ENCODE measurements at regions not wholly inside any gene's neighbourhood (a gene's known extent, or its start where the extent isn't known, plus 50 kb on each side); places are given as distances from the start of the nearest gene placed in this dataset.
"Not testable (repeated sequence)": the region's sequence is repeated elsewhere in the genome, so short reads cannot be mapped to it uniquely, and the experiment has no call there.

DNA sequence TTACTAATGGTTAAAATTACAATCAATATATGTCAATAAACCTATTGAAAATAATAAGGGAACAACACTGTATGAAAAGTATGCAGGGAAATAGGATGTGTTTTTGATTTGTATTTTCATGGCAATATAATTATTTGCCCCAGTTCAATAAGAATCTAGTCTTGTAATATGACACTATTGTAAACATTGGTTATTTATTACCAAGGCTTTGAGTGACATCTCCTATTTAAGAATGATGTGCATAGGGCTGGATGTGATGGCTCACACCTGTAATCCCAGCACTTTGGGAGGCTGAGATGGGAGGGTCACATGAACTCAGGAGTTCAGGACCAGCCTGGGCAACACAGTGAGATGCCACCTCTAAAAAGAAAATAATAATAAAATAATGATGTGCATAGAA lies 78.6 kb upstream of the DTNBP1 start:
- H3K4me3 ChIP-seq (ENCODE audit: low read depth, low read length), result no peak overlapping the region
- TF ChIP-seq, protein P1, sequence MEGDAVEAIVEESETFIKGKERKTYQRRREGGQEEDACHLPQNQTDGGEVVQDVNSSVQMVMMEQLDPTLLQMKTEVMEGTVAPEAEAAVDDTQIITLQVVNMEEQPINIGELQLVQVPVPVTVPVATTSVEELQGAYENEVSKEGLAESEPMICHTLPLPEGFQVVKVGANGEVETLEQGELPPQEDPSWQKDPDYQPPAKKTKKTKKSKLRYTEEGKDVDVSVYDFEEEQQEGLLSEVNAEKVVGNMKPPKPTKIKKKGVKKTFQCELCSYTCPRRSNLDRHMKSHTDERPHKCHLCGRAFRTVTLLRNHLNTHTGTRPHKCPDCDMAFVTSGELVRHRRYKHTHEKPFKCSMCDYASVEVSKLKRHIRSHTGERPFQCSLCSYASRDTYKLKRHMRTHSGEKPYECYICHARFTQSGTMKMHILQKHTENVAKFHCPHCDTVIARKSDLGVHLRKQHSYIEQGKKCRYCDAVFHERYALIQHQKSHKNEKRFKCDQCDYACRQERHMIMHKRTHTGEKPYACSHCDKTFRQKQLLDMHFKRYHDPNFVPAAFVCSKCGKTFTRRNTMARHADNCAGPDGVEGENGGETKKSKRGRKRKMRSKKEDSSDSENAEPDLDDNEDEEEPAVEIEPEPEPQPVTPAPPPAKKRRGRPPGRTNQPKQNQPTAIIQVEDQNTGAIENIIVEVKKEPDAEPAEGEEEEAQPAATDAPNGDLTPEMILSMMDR (IDR thresholded peaks at IDR 0.05; ENCODE audit: insufficient read depth, low read length, missing control alignments), result no peak
- CTCF ChIA-PET, result no interaction called here
- no peak for DNase-seq (ENCODE audit: low read depth, low spot score)
- POLR2A ChIA-PET, result no interaction called here

- no peak overlapping the region for H3K4me3 ChIP-seq (ENCODE audit: low read depth, low read length)
- TF ChIP-seq, protein P1 (IDR thresholded peaks at IDR 0.05; ENCODE audit: insufficient read depth, low read length, missing control alignments), result no peak
- DNase-seq (ENCODE audit: low read depth, low spot score), result no peak
- ChIA-PET CTCF (no interaction called here), POLR2A (no interaction called here)
Measured at GRCh38 chr6:15739867-15740266, 77.0 kb upstream of the DTNBP1 start.

DNA sequence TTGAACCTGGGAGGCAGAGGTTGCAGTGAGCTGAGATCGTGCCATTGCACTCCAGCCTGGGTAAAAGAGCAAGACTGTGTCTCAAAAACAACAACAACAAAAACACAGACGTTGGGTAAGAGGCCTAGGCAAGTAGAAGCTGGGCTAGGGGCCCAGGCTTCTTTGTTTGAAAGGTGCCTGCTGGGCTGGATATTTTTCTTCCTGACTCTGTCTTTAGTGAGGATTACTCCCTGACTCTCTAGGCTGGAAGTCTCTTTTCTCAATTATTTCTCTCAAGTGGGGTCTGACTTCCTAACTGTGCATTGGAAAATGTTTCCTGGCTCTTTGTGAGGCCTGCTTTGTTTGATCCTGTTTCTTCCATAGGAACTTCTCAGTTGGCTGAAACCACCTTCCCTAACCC lies 76.5 kb upstream of the DTNBP1 start:
- DNase-seq (ENCODE audit: low read depth, low spot score), result no peak
- TF ChIP-seq, protein P1 (IDR thresholded peaks at IDR 0.05; ENCODE audit: insufficient read depth, low read length, missing control alignments), result no peak
- POLR2A ChIA-PET, result no interaction called here
- no peak overlapping the region for H3K4me3 ChIP-seq (ENCODE audit: low read depth, low read length)
- CTCF ChIA-PET, result no interaction called here

- POLR2A ChIA-PET; CTCF ChIA-PET; DNase-seq (ENCODE audit: low read depth, low spot score); H3K4me3 ChIP-seq (ENCODE audit: low read depth, low read length): not testable (repeated sequence)
Measured at GRCh38 chr6:15738195-15738594, 75.4 kb upstream of the DTNBP1 start.

DNA sequence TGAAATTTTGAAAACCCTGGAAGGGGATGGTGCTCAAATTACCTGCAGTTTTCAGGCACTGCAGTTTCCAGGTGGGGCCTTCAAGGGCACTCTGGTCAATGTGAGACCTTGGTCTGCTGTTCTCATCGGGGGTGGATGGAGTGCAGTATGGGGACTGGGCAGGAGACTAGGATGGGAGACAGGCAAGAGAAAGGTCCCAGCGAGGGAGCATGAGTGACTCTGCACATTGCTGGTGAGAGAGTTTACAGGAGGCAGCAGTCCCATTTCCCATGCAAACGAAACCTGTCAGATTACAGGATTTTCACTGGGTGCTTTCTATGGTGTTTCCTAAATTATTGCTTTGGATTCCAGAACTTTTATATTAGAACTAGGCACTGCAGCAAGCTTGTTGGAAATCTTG lies 73.5 kb upstream of the DTNBP1 start:
- POLR2A ChIA-PET, result no interaction called here
- CTCF ChIA-PET, result no interaction called here
- TF ChIP-seq, protein P1 (IDR thresholded peaks at IDR 0.05; ENCODE audit: insufficient read depth, low read length, missing control alignments), result no peak
- H3K4me3 ChIP-seq (ENCODE audit: low read depth, low read length), result no peak overlapping the region
- no peak for DNase-seq (ENCODE audit: low read depth, low spot score)

DNA sequence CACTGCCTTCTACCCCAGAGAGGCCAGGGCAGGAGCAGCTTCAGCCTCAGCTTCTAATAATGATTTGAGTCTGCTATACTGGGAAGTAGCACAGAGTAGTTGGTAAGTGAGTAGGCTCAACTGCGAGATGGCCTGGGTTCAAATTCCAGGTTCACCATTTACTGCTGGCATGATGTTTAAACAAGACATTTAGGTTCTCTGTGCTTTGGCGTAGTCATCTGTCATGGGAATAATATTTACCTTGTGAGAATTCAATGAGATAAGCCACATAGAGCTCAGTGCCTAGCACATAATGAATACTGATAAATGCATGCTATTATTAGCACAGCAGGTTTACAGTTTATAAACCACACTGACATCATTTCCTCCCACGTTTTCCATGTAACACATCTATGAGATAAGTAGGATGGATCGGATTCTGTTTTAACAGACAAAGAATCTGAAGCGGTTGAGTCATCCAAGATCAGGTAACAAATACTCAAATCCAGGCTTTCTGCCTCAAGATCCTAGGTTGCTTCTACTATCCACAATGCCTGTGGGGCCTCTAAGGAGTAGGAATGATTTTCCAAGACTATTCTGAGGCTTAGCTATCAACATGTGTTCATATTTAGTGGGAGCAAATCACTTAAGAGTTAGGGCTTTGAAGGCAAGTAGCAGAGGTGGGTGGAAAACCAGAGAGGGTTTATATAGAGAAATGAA lies 72.9 kb upstream of the DTNBP1 start:
- ChIA-PET POLR2A (no interaction called here), CTCF (no interaction called here)
- TF ChIP-seq, protein P1 (IDR thresholded peaks at IDR 0.05; ENCODE audit: insufficient read depth, low read length, missing control alignments), result no peak
- DNase-seq (ENCODE audit: low read depth, low spot score), result no peak
- no peak overlapping the region for H3K4me3 ChIP-seq (ENCODE audit: low read depth, low read length)

DNA sequence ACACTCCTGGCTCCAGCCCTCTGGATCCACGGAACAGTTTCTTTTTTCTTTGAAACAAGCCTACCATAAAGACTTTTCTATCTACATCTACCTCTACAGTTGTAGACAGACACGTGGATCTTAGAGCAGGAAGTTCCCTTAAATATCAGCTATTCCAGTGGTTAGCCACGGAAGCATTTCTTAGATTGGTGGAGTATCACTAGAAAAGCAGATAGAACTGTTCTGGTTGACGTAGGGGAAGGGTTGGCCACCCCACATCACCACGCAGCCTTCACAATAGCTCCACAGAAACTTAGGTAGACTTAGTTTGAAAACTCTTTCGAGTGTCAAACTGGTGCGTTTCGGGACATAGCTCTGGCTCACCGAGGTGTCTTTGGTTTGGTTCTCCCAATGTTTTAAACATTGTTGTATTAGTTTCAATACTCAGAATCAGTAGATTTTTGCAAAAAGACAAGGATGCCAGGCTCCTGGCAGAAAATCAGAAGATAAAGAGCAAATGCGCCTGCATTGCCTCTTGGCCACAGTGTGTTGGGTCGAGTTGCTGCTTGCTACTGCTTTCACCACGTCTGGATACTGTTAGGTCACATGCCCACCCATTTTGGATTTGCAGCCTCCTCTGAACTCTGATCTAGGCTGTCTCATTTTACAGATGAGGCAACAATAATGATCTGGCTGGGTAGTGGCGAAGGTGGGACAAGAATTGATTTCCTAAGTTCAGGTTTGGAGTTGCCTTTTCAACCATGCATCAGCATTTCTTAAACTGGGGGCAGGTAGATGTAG lies 71.5 kb upstream of the DTNBP1 start:
- no peak overlapping the region for H3K4me3 ChIP-seq (ENCODE audit: low read depth, low read length)
- POLR2A ChIA-PET, result no interaction called here
- TF ChIP-seq, protein P1 (IDR thresholded peaks at IDR 0.05; ENCODE audit: insufficient read depth, low read length, missing control alignments), result no peak
- no peak for DNase-seq (ENCODE audit: low read depth, low spot score)
- CTCF ChIA-PET, result no interaction called here

Data from AG04449 (cell line).